Ectodermal cell (in vitro differentiated cells): ENCODE measurements at regions not wholly inside any gene's neighbourhood (a gene's known extent, or its start where the extent isn't known, plus 50 kb on each side); places are given as distances from the start of the nearest gene placed in this dataset.

Source experiments
- H3K27ac ChIP-seq: 2 replicates; pipeline ENCODE4 v1.7.0; 2013; ENCODE audit warnings: mild to moderate bottlenecking, low read depth, low read length; ENCODE audit not compliant: insufficient read depth, poor library complexity, severe bottlenecking
- H3K27me3 ChIP-seq: 2 replicates; pipeline ENCODE4 v1.7.0; 2013; ENCODE audit warnings: mild to moderate bottlenecking, low read length; ENCODE audit not compliant: insufficient read depth, control insufficient read depth, poor library complexity, severe bottlenecking
- H3K36me3 ChIP-seq: one replicate; pipeline ENCODE4 v1.7.0; 2013; ENCODE audit warnings: low read length; ENCODE audit not compliant: control insufficient read depth, insufficient read depth
- H3K4me1 ChIP-seq: one replicate; pipeline ENCODE4 v1.7.0; 2013; ENCODE audit warnings: low read length; ENCODE audit not compliant: control insufficient read depth, insufficient read depth
- H3K4me3 ChIP-seq: 2 replicates; pipeline ENCODE4 v1.7.0; 2013; ENCODE audit warnings: low read depth, low read length, control low read depth; ENCODE audit not compliant: insufficient read depth
- H3K9me3 ChIP-seq: 2 replicates; pipeline ENCODE4 v1.7.0; 2013; ENCODE audit warnings: mild to moderate bottlenecking, low read length, moderate library complexity; ENCODE audit not compliant: control insufficient read depth
- WGBS, 2 experiments: methylation state at CpG; one replicate each; pipeline ENCODE4 v1.1.7; 2013; ENCODE audit warnings: missing lambda C conversion rate in 2 of 2; 5-methylcytosine and 5-hydroxymethylcytosine counted together

- H3K4me3 ChIP-seq, result no peak overlapping the region
- H3K9me3 ChIP-seq, result no peaks in the 10 kb centered on the region
- H3K27me3 ChIP-seq, result peaks cover 3% of the 10 kb centered on the region
- peaks cover 14% of the 10 kb centered on the region for H3K4me1 ChIP-seq
- no peak overlapping the region for H3K27ac ChIP-seq
- H3K36me3 ChIP-seq, result no peaks in the 10 kb centered on the region
- WGBS, 2 experiments, result 87 to 91% methylated on average over 9 of the region's 9 CpGs
Measured at GRCh38 chr21:43273708-43274021, 104.9 kb downstream of the CRYAA start.

GRCh38 chr21:43273016-43273707 lies 104.4 kb downstream of the CRYAA start:
- Histone ChIP-seq H3K27ac (no peak overlapping the region), H3K9me3 (no peaks in the 10 kb centered on the region), H3K4me3 (no peak overlapping the region), H3K27me3 (peaks cover under 1% of the 10 kb centered on the region), H3K4me1 (peaks cover 11% of the 10 kb centered on the region), H3K36me3 (no peaks in the 10 kb centered on the region)
- 95% methylated on average over 22 of the region's 22 CpGs for WGBS, 2 experiments

- Histone ChIP-seq H3K9me3 (no peaks in the 10 kb centered on the region), H3K4me1 (peaks cover 6% of the 10 kb centered on the region), H3K27ac (no peak overlapping the region), H3K27me3 (no peaks in the 10 kb centered on the region), H3K36me3 (no peaks in the 10 kb centered on the region), H3K4me3 (no peak overlapping the region)
- WGBS, 2 experiments, result 91 to 93% methylated on average over 8 of the region's 8 CpGs
Measured at GRCh38 chr21:43272591-43272990, 103.8 kb downstream of the CRYAA start.

- H3K4me1 ChIP-seq, result no peaks in the 10 kb centered on the region
- H3K4me3 ChIP-seq, result no peak overlapping the region
- H3K9me3 ChIP-seq, result no peaks in the 10 kb centered on the region
- no peaks in the 10 kb centered on the region for H3K27me3 ChIP-seq
- 94 to 95% methylated on average over 19 of the region's 19 CpGs for WGBS, 2 experiments
- no peak overlapping the region for H3K27ac ChIP-seq
- no peaks in the 10 kb centered on the region for H3K36me3 ChIP-seq
Measured at GRCh38 chr21:43271452-43272020, 102.7 kb downstream of the CRYAA start.

- WGBS, 2 experiments, result 88 to 90% methylated on average over 20 of the region's 20 CpGs
- Histone ChIP-seq H3K4me3 (no peak overlapping the region), H3K27ac (no peak overlapping the region), H3K9me3 (no peaks in the 10 kb centered on the region), H3K4me1 (no peaks in the 10 kb centered on the region), H3K27me3 (no peaks in the 10 kb centered on the region), H3K36me3 (no peaks in the 10 kb centered on the region)
Measured at GRCh38 chr21:43270800-43271301, 102.0 kb downstream of the CRYAA start.

- H3K4me3 ChIP-seq, result no peak overlapping the region
- no peaks in the 10 kb centered on the region for H3K27me3 ChIP-seq
- H3K27ac ChIP-seq, result no peak overlapping the region
- 96% methylated on average over 20 of the region's 20 CpGs for WGBS, 2 experiments
- no peaks in the 10 kb centered on the region for H3K4me1 ChIP-seq
- H3K36me3 ChIP-seq, result no peaks in the 10 kb centered on the region
- no peaks in the 10 kb centered on the region for H3K9me3 ChIP-seq
Measured at GRCh38 chr21:43269957-43270705, 101.3 kb downstream of the CRYAA start.

GRCh38 chr21:43269440-43269839 lies 100.6 kb downstream of the CRYAA start:
- Histone ChIP-seq H3K36me3 (no peaks in the 10 kb centered on the region), H3K27ac (no peak overlapping the region), H3K4me1 (no peaks in the 10 kb centered on the region), H3K9me3 (no peaks in the 10 kb centered on the region), H3K4me3 (no peak overlapping the region), H3K27me3 (no peaks in the 10 kb centered on the region)
- WGBS, 2 experiments, result 80 to 82% methylated on average over 10 of the region's 10 CpGs

- 91 to 93% methylated on average over 12 of the region's 12 CpGs for WGBS, 2 experiments
- Histone ChIP-seq H3K27me3 (no peaks in the 10 kb centered on the region), H3K27ac (no peak overlapping the region), H3K9me3 (no peaks in the 10 kb centered on the region), H3K4me3 (no peak overlapping the region), H3K4me1 (no peaks in the 10 kb centered on the region), H3K36me3 (no peaks in the 10 kb centered on the region)
Measured at GRCh38 chr21:43268804-43269186, 100.0 kb downstream of the CRYAA start.

GRCh38 chr21:43268086-43268803 lies 99.4 kb downstream of the CRYAA start:
- Histone ChIP-seq H3K4me3 (no peak overlapping the region), H3K27me3 (no peaks in the 10 kb centered on the region), H3K9me3 (no peaks in the 10 kb centered on the region), H3K27ac (no peak overlapping the region), H3K4me1 (no peaks in the 10 kb centered on the region), H3K36me3 (no peaks in the 10 kb centered on the region)
- WGBS, 2 experiments, result 92 to 96% methylated on average over 9 of the region's 9 CpGs
